RWPE1 (cell line): ENCODE measurements at regions not wholly inside any gene's neighbourhood (a gene's known extent, or its start where the extent isn't known, plus 50 kb on each side); places are given as distances from the start of the nearest gene placed in this dataset.

ENCODE experiments used
- CTCF ChIA-PET: fragments of 350-600 bp; sonication (Branson Sonifier 250); formaldehyde crosslinking; extraction: SDS; loops from one replicate; lab custom pipeline; 2021; lab: Yijun Ruan, JAX
- POLR2A ChIA-PET: fragments of 400-600 bp; formaldehyde crosslinking; extraction: SDS; loops from one replicate; lab custom pipeline; 2020; ENCODE audit warnings: antibody characterized with exemption; ENCODE audit not compliant: low non-redundant PET; lab: Yijun Ruan, JAX
- DNase-seq: peaks from one replicate; pipeline ENCODE4 v3.0.0; 2012; ENCODE audit warnings: low spot score
- H3K27ac ChIP-seq: fragments of 450-650 bp; 2 replicates; pipeline ENCODE4 v1.5.1; 2017
- TF ChIP-seq, protein P1 (sequence below): fragments of 450-650 bp; conservative IDR thresholded peaks from 2 replicates; pipeline ENCODE4 v1.5.1; 2017; ENCODE audit warnings: low read depth, mild to moderate bottlenecking

DNA sequence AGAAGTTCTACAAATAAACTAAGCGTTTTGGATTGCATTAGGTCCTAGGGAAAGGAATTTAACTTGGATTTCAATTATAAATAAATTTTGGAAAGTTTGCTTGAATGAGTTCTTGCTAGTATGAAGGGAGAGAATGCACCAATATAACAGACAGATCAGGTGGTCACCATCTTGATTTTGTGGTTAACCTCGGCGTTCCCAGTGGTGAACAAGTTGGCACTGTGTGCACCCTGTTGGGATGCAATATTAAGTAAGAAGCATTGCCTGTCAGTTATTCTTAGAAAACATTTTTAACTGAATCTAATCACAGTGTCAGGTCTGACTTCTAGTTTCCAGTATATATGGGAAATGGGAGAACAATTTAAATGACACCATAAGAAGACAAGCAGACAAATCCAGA is 673.4 kb downstream of the SLC4A3 start:
- DNase-seq = no peak
- ChIA-PET POLR2A (no interaction called here), CTCF (no interaction called here)
- H3K27ac ChIP-seq = no peak overlapping the region
- TF ChIP-seq, protein P1, sequence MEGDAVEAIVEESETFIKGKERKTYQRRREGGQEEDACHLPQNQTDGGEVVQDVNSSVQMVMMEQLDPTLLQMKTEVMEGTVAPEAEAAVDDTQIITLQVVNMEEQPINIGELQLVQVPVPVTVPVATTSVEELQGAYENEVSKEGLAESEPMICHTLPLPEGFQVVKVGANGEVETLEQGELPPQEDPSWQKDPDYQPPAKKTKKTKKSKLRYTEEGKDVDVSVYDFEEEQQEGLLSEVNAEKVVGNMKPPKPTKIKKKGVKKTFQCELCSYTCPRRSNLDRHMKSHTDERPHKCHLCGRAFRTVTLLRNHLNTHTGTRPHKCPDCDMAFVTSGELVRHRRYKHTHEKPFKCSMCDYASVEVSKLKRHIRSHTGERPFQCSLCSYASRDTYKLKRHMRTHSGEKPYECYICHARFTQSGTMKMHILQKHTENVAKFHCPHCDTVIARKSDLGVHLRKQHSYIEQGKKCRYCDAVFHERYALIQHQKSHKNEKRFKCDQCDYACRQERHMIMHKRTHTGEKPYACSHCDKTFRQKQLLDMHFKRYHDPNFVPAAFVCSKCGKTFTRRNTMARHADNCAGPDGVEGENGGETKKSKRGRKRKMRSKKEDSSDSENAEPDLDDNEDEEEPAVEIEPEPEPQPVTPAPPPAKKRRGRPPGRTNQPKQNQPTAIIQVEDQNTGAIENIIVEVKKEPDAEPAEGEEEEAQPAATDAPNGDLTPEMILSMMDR = no peak

GRCh38 chr2:220302756-220303155 is 675.3 kb downstream of the SLC4A3 start:
- H3K27ac ChIP-seq = no peak overlapping the region
- TF ChIP-seq, protein P1 = no peak
- no peak for DNase-seq
- CTCF ChIA-PET = no interaction called here
- POLR2A ChIA-PET = no interaction called here

DNA sequence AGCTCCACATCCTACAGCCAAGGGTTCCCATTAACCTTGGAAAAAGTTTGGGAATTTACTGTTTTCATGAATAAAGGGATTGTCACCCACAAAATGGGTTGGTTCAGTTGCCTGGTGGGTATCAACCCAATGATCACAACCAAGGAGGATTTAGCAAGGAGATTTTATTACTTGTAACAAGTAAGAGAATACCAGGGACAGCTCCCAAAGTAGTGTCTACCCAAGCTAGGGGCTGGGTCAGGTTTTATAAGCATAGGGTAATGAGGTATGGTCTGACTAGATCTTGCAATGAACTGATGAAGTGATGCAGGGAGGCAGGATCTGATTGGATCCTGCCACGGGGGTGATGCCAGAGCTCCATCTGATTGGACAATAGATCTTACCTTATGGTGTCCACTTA is 681.8 kb downstream of the SLC4A3 start:
- TF ChIP-seq, protein P1 = no peak
- DNase-seq = no peak
- POLR2A ChIA-PET = no interaction called here
- CTCF ChIA-PET = interaction anchor here (0.6 kb wide), 1 partner anchor 280 kb away, joined by 4 read pairs; no protein-coding TSS in a partner anchor
- no peak overlapping the region for H3K27ac ChIP-seq

DNA sequence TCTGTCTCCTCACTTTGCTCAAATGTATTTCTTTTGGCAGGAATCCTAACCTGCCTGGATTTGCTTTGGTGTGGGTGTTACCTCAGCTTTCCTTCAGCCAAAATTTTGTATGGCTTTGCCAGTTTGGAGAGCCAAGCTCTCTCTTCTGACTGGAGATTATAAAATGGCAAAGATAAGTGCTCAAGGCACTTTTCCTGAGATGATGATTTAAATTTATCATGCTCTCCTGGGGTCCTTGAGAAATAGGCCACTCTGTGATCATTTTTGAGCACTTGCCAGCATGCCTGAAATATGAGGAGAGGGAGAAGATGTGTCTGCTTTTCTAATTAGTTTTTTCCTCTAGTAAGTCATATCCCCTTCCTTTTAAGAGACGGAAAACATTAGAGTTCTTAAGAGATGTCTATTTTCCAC is 683.0 kb downstream of the SLC4A3 start:
- H3K27ac ChIP-seq = no peak overlapping the region
- ChIA-PET POLR2A (no interaction called here), CTCF (no interaction called here)
- TF ChIP-seq, protein P1 = no peak
- no peak for DNase-seq

- POLR2A ChIA-PET = no interaction called here
- TF ChIP-seq, protein P1 = no peak
- H3K27ac ChIP-seq = no peak overlapping the region
- CTCF ChIA-PET = no interaction called here
- no peak for DNase-seq
Observed at GRCh38 chr2:220315098-220315823, 687.8 kb downstream of the SLC4A3 start.

GRCh38 chr2:220318037-220318436 is 690.6 kb downstream of the SLC4A3 start:
- H3K27ac ChIP-seq = no peak overlapping the region
- TF ChIP-seq, protein P1 = no peak
- ChIA-PET CTCF (interaction anchor here (0.6 kb wide), 1 partner anchor 58 kb away, joined by 3 read pairs; no protein-coding TSS in a partner anchor), POLR2A (no interaction called here)
- no peak for DNase-seq
